GM08714 (cell line): ENCODE measurements at regions not wholly inside any gene's neighbourhood (a gene's known extent, or its start where the extent isn't known, plus 50 kb on each side); places are given as distances from the start of the nearest gene placed in this dataset.

ENCODE experiments used
- H3K4me3 ChIP-seq: fragments of 200-500 bp; sonication (Bioruptor generic); 2 replicates; pipeline ENCODE4 v1.5.1; 2014; ENCODE audit warnings: mild to moderate bottlenecking, low read length, inconsistent platforms
- ZNF274 ChIP-seq: IDR thresholded peaks from 2 replicates; pipeline ENCODE4 v1.6.1; 2012; ENCODE audit warnings: mild to moderate bottlenecking, low read depth, low read length

GRCh38 chr17:77670173-77670572 is 288.3 kb upstream of the TNRC6C start:
- TF ChIP-seq ZNF274 = no peak

GRCh38 chr17:77674358-77674757 is 284.1 kb upstream of the TNRC6C start:
- H3K4me3 ChIP-seq = no peak overlapping the region
- no peak for TF ChIP-seq ZNF274

More at GRCh38 chr17:77670173-77670572, 288.3 kb upstream of the TNRC6C start:
- no peak overlapping the region for H3K4me3 ChIP-seq

- TF ChIP-seq ZNF274 = no peak
These were observed 283.1 kb upstream of the TNRC6C start for GRCh38 chr17:77675411-77675810.

GRCh38 chr17:77675816-77676215 is 282.7 kb upstream of the TNRC6C start:
- no peak overlapping the region for H3K4me3 ChIP-seq
- TF ChIP-seq ZNF274 = no peak

More at GRCh38 chr17:77675411-77675810, 283.1 kb upstream of the TNRC6C start:
- no peak overlapping the region for H3K4me3 ChIP-seq

- no peak for TF ChIP-seq ZNF274
These were observed 282.3 kb upstream of the TNRC6C start for GRCh38 chr17:77676237-77676661.

GRCh38 chr17:77677211-77677610 is 281.3 kb upstream of the TNRC6C start:
- no peak overlapping the region for H3K4me3 ChIP-seq
- no peak for TF ChIP-seq ZNF274

More at GRCh38 chr17:77676237-77676661, 282.3 kb upstream of the TNRC6C start:
- H3K4me3 ChIP-seq = no peak overlapping the region

- no peak overlapping the region for H3K4me3 ChIP-seq
- TF ChIP-seq ZNF274 = no peak
These were observed 280.9 kb upstream of the TNRC6C start for GRCh38 chr17:77677630-77678029.

- H3K4me3 ChIP-seq = no peak overlapping the region
- TF ChIP-seq ZNF274 = no peak
These were observed 278.9 kb upstream of the TNRC6C start for GRCh38 chr17:77679589-77679988.

- H3K4me3 ChIP-seq = no peak overlapping the region
- no peak for TF ChIP-seq ZNF274
These were observed 276.6 kb upstream of the TNRC6C start for GRCh38 chr17:77681861-77682260.

- TF ChIP-seq ZNF274 = no peak
- H3K4me3 ChIP-seq = no peak overlapping the region
These were observed 273.4 kb upstream of the TNRC6C start for GRCh38 chr17:77684803-77685798.

- TF ChIP-seq ZNF274 = no peak
- H3K4me3 ChIP-seq = no peak overlapping the region
These were observed 272.5 kb upstream of the TNRC6C start for GRCh38 chr17:77685881-77686486.

- TF ChIP-seq ZNF274 = no peak
- H3K4me3 ChIP-seq = no peak overlapping the region
These were observed 271.6 kb upstream of the TNRC6C start for GRCh38 chr17:77686903-77687302.

- no peak for TF ChIP-seq ZNF274
- no peak overlapping the region for H3K4me3 ChIP-seq
These were observed 271.1 kb upstream of the TNRC6C start for GRCh38 chr17:77687417-77687816.

- no peak for TF ChIP-seq ZNF274
- H3K4me3 ChIP-seq = no peak overlapping the region
These were observed 270.6 kb upstream of the TNRC6C start for GRCh38 chr17:77687921-77688320.

- no peak for TF ChIP-seq ZNF274
- H3K4me3 ChIP-seq = no peak overlapping the region
These were observed 270.1 kb upstream of the TNRC6C start for GRCh38 chr17:77688369-77688768.
